SU-DHL-6 (cell line): ENCODE measurements at regions not wholly inside any gene's neighbourhood (a gene's known extent, or its start where the extent isn't known, plus 50 kb on each side); places are given as distances from the start of the nearest gene placed in this dataset.

Source experiments
- H2AFZ ChIP-seq: fragments of 200-600 bp; sonication (generic); 2 replicates; pipeline ENCODE4 v1.6.1; 2014; ENCODE audit warnings: low read depth, mild to moderate bottlenecking, moderate library complexity, mixed read lengths, antibody characterized with exemption, low read length; ENCODE audit not compliant: severe bottlenecking
- H3F3A ChIP-seq: fragments of 200-600 bp; shearing (Covaris generic); 2 replicates; pipeline ENCODE4 v1.6.0; 2016; ENCODE audit warnings: antibody characterized with exemption, mild to moderate bottlenecking; ENCODE audit not compliant: insufficient read depth
- H3K27ac ChIP-seq: fragments of 200-600 bp; sonication (generic); 2 replicates; pipeline ENCODE4 v1.5.1; 2016; ENCODE audit warnings: low read depth, mild to moderate bottlenecking, low read length, moderate library complexity, mixed read lengths
- H3K27me3 ChIP-seq: fragments of 200-600 bp; sonication (generic), shearing (Covaris generic); 2 replicates; pipeline ENCODE4 v1.6.0; 2014; ENCODE audit warnings: mild to moderate bottlenecking, low read length
- H3K36me3 ChIP-seq: fragments of 200-600 bp; sonication (generic); 2 replicates; pipeline ENCODE4 v1.6.1; 2014; ENCODE audit warnings: mild to moderate bottlenecking, low read length, mixed read lengths
- H3K4me2 ChIP-seq: fragments of 300-600, 200-600 bp; shearing (Covaris generic), sonication (generic); 2 replicates; pipeline ENCODE4 v1.6.0; 2014; ENCODE audit warnings: low read length, low read depth, mild to moderate bottlenecking; ENCODE audit not compliant: poor library complexity, severe bottlenecking
- H3K4me3 ChIP-seq: fragments of 200-600 bp; sonication (generic); 2 replicates; pipeline ENCODE4 v1.5.1; 2014; ENCODE audit warnings: antibody characterized with exemption, low read length, mild to moderate bottlenecking, mixed read lengths; ENCODE audit not compliant: insufficient read depth, poor library complexity, severe bottlenecking
- H3K79me2 ChIP-seq: fragments of 200-600 bp; sonication (generic); 2 replicates; pipeline ENCODE4 v1.6.1; 2014; ENCODE audit warnings: mild to moderate bottlenecking, low read length, moderate library complexity; ENCODE audit not compliant: insufficient read depth
- H3K9ac ChIP-seq: fragments of 200-600 bp; sonication (generic); 2 replicates; pipeline ENCODE4 v1.7.0; 2014; ENCODE audit warnings: mild to moderate bottlenecking, low read length
- H3K9me2 ChIP-seq: fragments of 200-600 bp; sonication (generic); replicated peaks from 2 replicates; pipeline ENCODE4 v1.6.1; 2014; ENCODE audit warnings: low read length; ENCODE audit not compliant: insufficient read depth
- H3K9me3 ChIP-seq: fragments of 200-600 bp; sonication (generic); 2 replicates; pipeline ENCODE4 v1.6.1; 2014; ENCODE audit warnings: low read length, mixed read lengths; ENCODE audit not compliant: insufficient read depth
- H4K20me1 ChIP-seq: fragments of 200-600 bp; sonication (generic); 2 replicates; pipeline ENCODE4 v1.6.1; 2014; ENCODE audit warnings: low read depth, mild to moderate bottlenecking, antibody characterized with exemption, low read length, moderate library complexity, mixed read lengths
- CTCF ChIP-seq: fragments of 200-600 bp; sonication (generic); IDR thresholded peaks from one replicate; pipeline ENCODE4 v1.5.1; 2017; ENCODE audit warnings: antibody characterized with exemption, mild to moderate bottlenecking, low read length, moderate library complexity; ENCODE audit not compliant: insufficient read depth, poor library complexity, severe bottlenecking
- EZH2phosphoT487 ChIP-seq: fragments of 200-600 bp; sonication (generic), shearing (Covaris generic); conservative IDR thresholded peaks from 2 replicates; pipeline ENCODE4 v1.6.1; 2018; ENCODE audit warnings: mild to moderate bottlenecking, antibody characterized with exemption, low read length, moderate library complexity, mixed read lengths

DNA sequence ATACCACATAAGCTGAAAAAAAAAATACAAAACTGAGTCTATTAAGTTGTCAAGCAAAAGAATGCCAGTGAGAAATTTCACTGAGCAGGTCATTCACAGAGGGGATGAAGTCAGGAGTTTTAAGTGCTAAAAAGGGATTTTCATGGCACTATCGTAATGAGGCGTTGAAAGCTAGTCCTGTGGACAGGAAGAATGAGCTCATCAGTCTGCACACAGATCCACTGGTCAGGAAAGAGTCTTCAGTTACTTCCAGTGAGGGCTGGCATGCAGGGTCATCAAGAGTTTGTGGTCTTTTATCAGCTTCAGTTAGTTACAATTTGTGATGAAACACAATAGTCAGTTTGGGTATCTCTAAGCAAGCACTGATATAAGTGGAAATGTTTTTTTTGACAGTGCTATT, 88.1 kb upstream of the WSCD2 start:
- no peaks in the 10 kb centered on the region for H3K36me3 ChIP-seq
- no peak overlapping the region for H3K4me3 ChIP-seq
- no peak overlapping the region for H3K27ac ChIP-seq
- no peak overlapping the region for H2AFZ ChIP-seq
- no peaks in the 10 kb centered on the region for H3K9me2 ChIP-seq
- H3K9me3 ChIP-seq, result no peaks in the 10 kb centered on the region
- H3K79me2 ChIP-seq, result no peaks in the 10 kb centered on the region
- H4K20me1 ChIP-seq, result no peaks in the 10 kb centered on the region
- H3K27me3 ChIP-seq, result no peaks in the 10 kb centered on the region
- TF ChIP-seq CTCF, result no peak
- TF ChIP-seq EZH2phosphoT487, result no peak
- no peaks in the 10 kb centered on the region for H3F3A ChIP-seq
- no peak overlapping the region for H3K4me2 ChIP-seq
- no peak overlapping the region for H3K9ac ChIP-seq

DNA sequence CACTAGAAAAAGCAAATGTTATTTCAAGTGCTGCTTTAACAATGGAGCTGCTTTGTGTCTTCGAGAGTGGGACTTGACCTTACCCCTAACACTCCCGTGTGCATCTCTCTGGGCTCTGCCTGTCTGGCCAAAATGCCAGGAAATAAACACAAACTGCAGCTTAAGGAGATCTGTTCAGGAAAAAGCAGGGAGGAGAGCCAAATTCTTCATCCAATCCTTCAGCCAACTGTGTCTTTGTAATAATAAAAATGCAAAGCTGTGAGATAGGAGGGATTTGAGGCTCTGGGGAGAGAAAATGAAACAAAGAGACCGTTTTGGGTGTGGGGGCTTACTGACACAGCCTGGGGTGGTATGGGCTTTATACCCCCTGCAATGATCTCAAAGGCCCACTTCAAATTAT, 85.8 kb upstream of the WSCD2 start:
- Histone ChIP-seq H3K9me3 (no peaks in the 10 kb centered on the region), H3K27me3 (no peaks in the 10 kb centered on the region), H3K4me2 (no peak overlapping the region), H3K27ac (no peak overlapping the region), H3K9me2 (no peaks in the 10 kb centered on the region), H3K79me2 (no peaks in the 10 kb centered on the region), H3K4me3 (no peak overlapping the region), H4K20me1 (no peaks in the 10 kb centered on the region), H3K9ac (no peak overlapping the region), H2AFZ (no peak overlapping the region), H3K36me3 (no peaks in the 10 kb centered on the region), H3F3A (no peaks in the 10 kb centered on the region)
- TF ChIP-seq CTCF (no peak), EZH2phosphoT487 (no peak)

- Histone ChIP-seq H3K27ac (no peak overlapping the region), H3K9me3 (no peaks in the 10 kb centered on the region), H3K4me2 (no peak overlapping the region), H3F3A (no peaks in the 10 kb centered on the region), H3K9ac (no peak overlapping the region), H3K79me2 (no peaks in the 10 kb centered on the region), H3K4me3 (no peak overlapping the region), H2AFZ (no peak overlapping the region), H3K36me3 (no peaks in the 10 kb centered on the region), H4K20me1 (no peaks in the 10 kb centered on the region), H3K9me2 (no peaks in the 10 kb centered on the region), H3K27me3 (no peaks in the 10 kb centered on the region)
- TF ChIP-seq CTCF, result no peak
- no peak for TF ChIP-seq EZH2phosphoT487
These were observed 85.1 kb upstream of the WSCD2 start for GRCh38 chr12:108043750-108044533.
